ENCODE measurements at regions not wholly inside any gene's neighbourhood (a gene's known extent, or its start where the extent isn't known, plus 50 kb on each side); places are given as distances from the start of the nearest gene placed in this dataset.

DNA sequence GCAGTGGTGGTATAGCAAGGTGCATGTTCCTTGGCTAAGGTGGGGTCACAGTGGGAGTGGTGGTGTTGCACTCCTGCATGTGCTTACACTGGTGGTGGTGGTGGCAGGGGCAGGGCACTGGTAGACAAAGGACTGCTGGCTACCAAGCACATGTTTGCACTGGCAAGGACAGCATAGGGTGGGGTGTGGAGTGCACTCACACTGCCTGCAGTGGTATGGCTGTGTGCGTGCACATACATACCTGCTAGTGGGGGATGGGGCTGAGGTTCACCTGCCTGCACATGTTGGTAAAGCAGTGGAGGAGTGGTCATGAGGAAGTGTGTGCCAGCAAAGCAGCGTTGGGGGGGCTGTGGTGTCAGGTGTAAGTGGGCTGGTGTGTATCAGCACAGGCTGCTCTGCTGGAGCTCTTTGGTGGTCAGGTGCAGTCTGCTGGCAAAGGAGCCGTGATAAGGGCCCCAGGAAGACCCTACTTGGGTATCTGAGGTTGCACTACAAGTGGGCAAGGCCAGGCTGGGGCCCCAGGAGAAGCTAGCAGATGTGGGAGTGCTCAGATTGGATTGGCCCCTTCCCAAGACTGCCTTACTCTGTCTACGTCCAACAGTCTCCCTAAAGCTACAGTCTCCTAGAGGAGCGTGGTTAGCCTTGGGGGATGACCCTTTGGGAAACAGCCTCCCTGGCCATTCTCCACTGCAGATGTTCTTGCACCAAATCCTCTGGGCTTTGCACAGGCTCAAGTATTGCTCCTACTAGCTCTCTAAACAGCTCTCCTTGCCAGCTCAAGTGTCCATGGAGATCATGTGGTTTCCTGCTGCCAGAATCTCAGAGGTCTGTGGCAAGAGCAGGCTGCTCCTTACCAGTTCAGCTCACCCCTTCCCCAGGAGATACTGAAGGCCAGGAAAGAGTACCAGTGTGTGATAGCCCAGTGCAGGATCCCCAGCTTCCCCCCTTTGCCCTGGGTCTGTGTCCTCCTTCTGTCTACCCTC, 486.3 kb upstream of the PABPC4L start:
- TF ChIP-seq, protein P1, sequence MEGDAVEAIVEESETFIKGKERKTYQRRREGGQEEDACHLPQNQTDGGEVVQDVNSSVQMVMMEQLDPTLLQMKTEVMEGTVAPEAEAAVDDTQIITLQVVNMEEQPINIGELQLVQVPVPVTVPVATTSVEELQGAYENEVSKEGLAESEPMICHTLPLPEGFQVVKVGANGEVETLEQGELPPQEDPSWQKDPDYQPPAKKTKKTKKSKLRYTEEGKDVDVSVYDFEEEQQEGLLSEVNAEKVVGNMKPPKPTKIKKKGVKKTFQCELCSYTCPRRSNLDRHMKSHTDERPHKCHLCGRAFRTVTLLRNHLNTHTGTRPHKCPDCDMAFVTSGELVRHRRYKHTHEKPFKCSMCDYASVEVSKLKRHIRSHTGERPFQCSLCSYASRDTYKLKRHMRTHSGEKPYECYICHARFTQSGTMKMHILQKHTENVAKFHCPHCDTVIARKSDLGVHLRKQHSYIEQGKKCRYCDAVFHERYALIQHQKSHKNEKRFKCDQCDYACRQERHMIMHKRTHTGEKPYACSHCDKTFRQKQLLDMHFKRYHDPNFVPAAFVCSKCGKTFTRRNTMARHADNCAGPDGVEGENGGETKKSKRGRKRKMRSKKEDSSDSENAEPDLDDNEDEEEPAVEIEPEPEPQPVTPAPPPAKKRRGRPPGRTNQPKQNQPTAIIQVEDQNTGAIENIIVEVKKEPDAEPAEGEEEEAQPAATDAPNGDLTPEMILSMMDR (IDR thresholded peaks at IDR 0.05): no peak
- TF ChIP-seq POLR2A (IDR thresholded peaks at IDR 0.05): no peak
- intact Hi-C loops (cut with DNase I; ENCODE audit: low total_unique reads): no loop called here
- no peak overlapping the region for H3K4me3 ChIP-seq
- no peaks in the 10 kb centered on the region for H3K36me3 ChIP-seq
- no peaks in the 10 kb centered on the region for H3K9me3 ChIP-seq
- no peak overlapping the region for H3K27ac ChIP-seq
- no peaks in the 10 kb centered on the region for H3K4me1 ChIP-seq
- no peaks in the 10 kb centered on the region for H3K27me3 ChIP-seq
- no peak for DNase-seq

DNA sequence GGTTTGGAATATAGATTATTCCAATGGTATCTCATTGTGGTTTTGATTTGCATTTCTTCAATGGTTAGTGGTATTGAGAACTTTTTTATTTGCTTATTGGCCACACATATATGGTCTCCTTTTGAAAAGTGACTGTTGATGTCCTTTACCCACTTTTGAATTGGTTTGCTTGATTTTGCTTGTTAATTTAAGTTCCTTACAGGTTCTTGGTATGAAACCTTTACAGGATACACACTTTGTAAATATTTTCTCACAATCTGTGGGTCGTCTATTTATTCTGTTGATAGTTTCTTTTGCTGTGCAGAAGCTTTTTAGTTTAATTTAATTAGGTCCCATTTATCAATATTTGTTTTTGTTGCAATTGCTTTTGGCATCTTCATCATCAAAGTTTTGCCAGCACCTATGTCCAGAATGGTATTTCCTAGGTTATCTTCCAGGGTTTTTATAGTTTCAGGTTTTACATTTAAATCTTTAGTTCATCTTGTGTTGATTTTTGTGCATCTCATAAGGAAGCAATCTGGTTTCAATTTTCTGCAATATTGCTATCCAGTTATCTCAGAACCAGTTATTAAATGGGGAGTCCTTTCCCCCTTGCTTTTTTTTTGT, 475.7 kb upstream of the PABPC4L start:
- no peak overlapping the region for H3K4me3 ChIP-seq
- H3K9me3 ChIP-seq: no peaks in the 10 kb centered on the region
- H3K27ac ChIP-seq: no peak overlapping the region
- H3K36me3 ChIP-seq: no peaks in the 10 kb centered on the region
- intact Hi-C loops (cut with DNase I; ENCODE audit: low total_unique reads): no loop called here
- H3K4me1 ChIP-seq: no peaks in the 10 kb centered on the region
- H3K27me3 ChIP-seq: peaks cover 0 to 4% of the 10 kb centered on the region in 2 donors
- no peak for DNase-seq
- TF ChIP-seq POLR2A (IDR thresholded peaks at IDR 0.05): no peak
- TF ChIP-seq, protein P1 (IDR thresholded peaks at IDR 0.05): no peak

DNA sequence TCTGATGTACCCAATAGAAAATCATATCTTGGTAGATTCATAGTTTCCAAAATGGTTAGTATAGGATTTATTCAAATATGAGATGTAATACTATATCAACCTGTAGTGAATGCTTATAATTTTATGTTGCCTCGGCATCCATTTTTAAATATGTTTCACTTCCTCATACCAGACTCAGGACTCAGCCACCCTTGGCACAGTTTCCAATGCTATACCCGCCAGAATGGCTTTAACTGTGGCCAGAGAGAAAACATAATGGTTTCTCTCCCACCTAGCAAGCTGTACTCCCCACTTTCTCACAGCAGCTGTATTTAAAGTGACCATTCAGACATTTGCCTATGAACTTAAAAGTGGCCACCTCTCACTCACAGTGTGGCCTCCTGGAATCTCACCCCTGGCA, 466.6 kb upstream of the PABPC4L start:
- intact Hi-C loops (cut with DNase I; ENCODE audit: low total_unique reads): no loop called here
- H3K4me1 ChIP-seq: no peaks in the 10 kb centered on the region
- TF ChIP-seq, protein P1 (IDR thresholded peaks at IDR 0.05): no peak
- TF ChIP-seq POLR2A (IDR thresholded peaks at IDR 0.05): no peak
- H3K27me3 ChIP-seq: peaks cover 0 to 4% of the 10 kb centered on the region in 2 donors
- no peak overlapping the region for H3K27ac ChIP-seq
- no peaks in the 10 kb centered on the region for H3K9me3 ChIP-seq
- DNase-seq: no peak
- no peaks in the 10 kb centered on the region for H3K36me3 ChIP-seq
- no peak overlapping the region for H3K4me3 ChIP-seq

DNA sequence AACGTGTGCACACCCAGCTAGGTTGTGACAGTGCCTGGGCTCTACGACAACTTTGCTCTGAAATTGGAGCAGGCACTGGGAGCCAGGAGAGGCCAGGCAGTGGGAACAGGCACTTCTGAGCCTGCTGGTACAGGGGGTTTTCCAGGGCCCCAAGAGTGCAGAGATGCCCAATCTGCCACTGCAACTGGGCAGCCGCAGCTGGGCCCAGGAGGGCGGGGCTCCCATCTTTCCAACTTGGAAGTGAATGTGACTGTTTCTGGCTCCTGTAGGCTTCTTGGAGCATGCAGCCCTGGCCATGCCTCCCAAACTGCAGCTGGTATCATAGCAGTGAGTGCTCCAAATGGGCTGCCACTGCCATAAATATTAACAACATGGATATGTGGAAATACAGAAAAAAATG, 465.1 kb upstream of the PABPC4L start:
- TF ChIP-seq, protein P1 (IDR thresholded peaks at IDR 0.05): no peak
- no peak for TF ChIP-seq POLR2A (IDR thresholded peaks at IDR 0.05)
- H3K4me1 ChIP-seq: no peaks in the 10 kb centered on the region
- intact Hi-C loops (cut with DNase I; ENCODE audit: low total_unique reads): no loop called here
- no peaks in the 10 kb centered on the region for H3K27me3 ChIP-seq
- no peaks in the 10 kb centered on the region for H3K36me3 ChIP-seq
- H3K9me3 ChIP-seq: no peaks in the 10 kb centered on the region
- no peak for DNase-seq
- no peak overlapping the region for H3K27ac ChIP-seq
- no peak overlapping the region for H3K4me3 ChIP-seq

DNA sequence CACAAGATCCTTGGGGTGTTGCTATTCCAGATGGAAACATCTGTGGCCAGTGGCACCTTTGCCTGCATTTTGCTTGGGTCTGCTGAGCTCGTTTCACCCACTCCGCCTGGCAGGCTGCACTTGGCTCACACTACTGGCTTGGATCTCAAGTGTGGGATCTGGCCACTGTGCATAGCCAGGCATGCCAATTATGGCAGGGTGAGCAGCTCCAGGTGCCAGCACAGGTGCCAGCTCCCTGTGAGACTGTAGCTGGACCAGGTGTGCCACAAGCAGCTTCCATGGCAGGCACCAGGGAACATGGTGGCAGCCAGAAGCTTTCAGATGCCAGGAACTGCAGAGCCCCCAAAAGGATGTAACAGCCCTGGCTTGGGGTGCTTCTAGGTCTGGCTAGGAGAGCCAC, 463.8 kb upstream of the PABPC4L start:
- DNase-seq: no peak
- TF ChIP-seq, protein P1 (IDR thresholded peaks at IDR 0.05): no peak
- TF ChIP-seq POLR2A (IDR thresholded peaks at IDR 0.05): no peak
- intact Hi-C loops (cut with DNase I; ENCODE audit: low total_unique reads): no loop called here
- Histone ChIP-seq H3K36me3 (no peaks in the 10 kb centered on the region), H3K27me3 (no peaks in the 10 kb centered on the region), H3K4me1 (no peaks in the 10 kb centered on the region), H3K27ac (no peak overlapping the region), H3K4me3 (no peak overlapping the region), H3K9me3 (no peaks in the 10 kb centered on the region)
